Calu3 (cell line): ENCODE measurements at regions not wholly inside any gene's neighbourhood (a gene's known extent, or its start where the extent isn't known, plus 50 kb on each side); places are given as distances from the start of the nearest gene placed in this dataset.

Experiments used
- BruUV-seq: library from RNA; stranded (reverse); fragments of 400-500 nt; replicated peaks from 2 replicates; lab custom pipeline; 2021; lab: Mats Ljungman, UMichigan
- CTCF ChIA-PET: fragments of 300-600 bp; sonication (Branson Sonifier 250); formaldehyde crosslinking; loops from one replicate; lab custom pipeline; 2022; ENCODE audit warnings: antibody characterized with exemption; lab: Charles Lee
- DNase-seq: peaks from one replicate; pipeline ENCODE4 v3.0.0; 2022
- H3K27ac Mint-ChIP-seq: one replicate; pipeline ENCODE4 v1.8.0; 2022; ENCODE audit warnings: mixed read lengths; ENCODE audit not compliant: unreplicated experiment
- H3K27me3 Mint-ChIP-seq: one replicate; pipeline ENCODE4 v1.8.0; 2022; ENCODE audit warnings: mixed read lengths; ENCODE audit not compliant: unreplicated experiment
- H3K36me3 Mint-ChIP-seq: one replicate; pipeline ENCODE4 v1.8.0; 2022; ENCODE audit warnings: mild to moderate bottlenecking, moderate library complexity, mixed read lengths; ENCODE audit not compliant: insufficient read depth, unreplicated experiment
- H3K4me1 Mint-ChIP-seq: one replicate; pipeline ENCODE4 v1.8.0; 2022; ENCODE audit warnings: mild to moderate bottlenecking, low read depth, mixed read lengths; ENCODE audit not compliant: unreplicated experiment
- H3K4me3 Mint-ChIP-seq: one replicate; pipeline ENCODE4 v1.8.0; 2022; ENCODE audit warnings: mild to moderate bottlenecking, low read depth, moderate library complexity, mixed read lengths; ENCODE audit not compliant: unreplicated experiment
- H3K9me3 Mint-ChIP-seq: one replicate; pipeline ENCODE4 v1.8.0; 2022; ENCODE audit warnings: low read depth, mixed read lengths; ENCODE audit not compliant: unreplicated experiment
- CTCF ChIP-seq: fragments of 200-600 bp; IDR thresholded peaks from one replicate; pipeline ENCODE4 v1.8.0; 2022; ENCODE audit warnings: antibody characterized with exemption; ENCODE audit not compliant: unreplicated experiment
- intact Hi-C: fragments of 100-400 bp; cut with micrococcal nuclease; formaldehyde crosslinking; loops from one replicate; pipeline ENCODE4 v1.10.0; 2022; ENCODE audit not compliant: unreplicated experiment

DNA sequence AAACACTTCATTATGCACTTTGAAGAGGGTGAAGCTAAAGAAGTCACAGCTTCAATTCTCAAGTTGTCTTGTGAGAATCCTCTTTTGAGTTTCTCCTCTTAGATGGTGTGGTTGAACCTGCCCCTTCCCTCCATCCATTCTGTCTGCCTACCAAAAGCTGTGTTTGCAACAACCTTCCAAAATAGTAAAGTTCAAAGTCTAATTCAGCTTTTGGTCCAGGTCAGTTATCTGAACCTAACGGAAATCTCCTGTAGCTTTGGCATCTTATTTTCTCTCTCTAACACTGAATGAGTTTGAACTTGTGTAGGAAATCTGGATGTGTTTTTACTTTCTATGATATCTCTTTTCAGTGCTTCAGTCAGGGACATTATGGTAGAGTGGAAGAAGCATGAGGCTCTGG, 201.7 kb upstream of the AR start:
- BruUV-seq = no TSS peak
- CTCF ChIA-PET = no interaction called here
- no peak overlapping the region for H3K4me3 Mint-ChIP-seq
- H3K9me3 Mint-ChIP-seq = peaks cover 6% of the 10 kb centered on the region
- DNase-seq = no peak
- H3K27me3 Mint-ChIP-seq = no peaks in the 10 kb centered on the region
- H3K36me3 Mint-ChIP-seq = no peaks in the 10 kb centered on the region
- intact Hi-C loops = no loop called here
- H3K27ac Mint-ChIP-seq = no peak overlapping the region
- no peak for TF ChIP-seq CTCF
- H3K4me1 Mint-ChIP-seq = no peaks in the 10 kb centered on the region

DNA sequence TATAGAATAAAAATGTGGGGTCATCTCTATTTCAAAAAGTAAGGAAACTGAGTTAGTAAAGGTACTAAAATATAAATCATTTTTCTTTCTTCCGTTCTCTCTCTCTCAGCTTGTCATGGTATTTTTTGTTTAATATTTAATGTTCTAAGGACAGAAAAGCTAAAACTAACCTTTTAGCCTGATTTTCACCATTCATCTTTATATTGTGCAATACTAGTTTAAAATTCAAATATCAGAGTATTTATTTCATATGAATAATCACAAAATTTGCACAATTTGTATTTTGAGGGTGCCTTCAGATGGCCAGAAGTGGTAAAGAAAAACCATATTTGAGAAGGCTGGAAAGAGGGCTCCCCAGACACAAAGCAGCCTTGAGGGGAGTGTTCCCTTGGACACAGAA, 197.6 kb upstream of the AR start:
- CTCF ChIA-PET = no interaction called here
- peaks cover 7% of the 10 kb centered on the region for H3K9me3 Mint-ChIP-seq
- H3K27ac Mint-ChIP-seq = no peak overlapping the region
- H3K36me3 Mint-ChIP-seq = no peaks in the 10 kb centered on the region
- BruUV-seq = no TSS peak
- no peak for DNase-seq
- no peaks in the 10 kb centered on the region for H3K27me3 Mint-ChIP-seq
- no peak for TF ChIP-seq CTCF
- H3K4me1 Mint-ChIP-seq = no peaks in the 10 kb centered on the region
- intact Hi-C loops = no loop called here
- no peak overlapping the region for H3K4me3 Mint-ChIP-seq

- intact Hi-C loops = no loop called here
- Mint-ChIP-seq H3K4me1 (no peaks in the 10 kb centered on the region), H3K27ac (no peak overlapping the region), H3K4me3 (no peak overlapping the region), H3K9me3 (peaks cover 7% of the 10 kb centered on the region), H3K36me3 (no peaks in the 10 kb centered on the region), H3K27me3 (no peaks in the 10 kb centered on the region)
- no peak for TF ChIP-seq CTCF
- CTCF ChIA-PET = no interaction called here
- DNase-seq = no peak
- BruUV-seq = no TSS peak
Measured at GRCh38 chrX:67346667-67347066, 197.2 kb upstream of the AR start.

- no peaks in the 10 kb centered on the region for H3K4me1 Mint-ChIP-seq
- no peaks in the 10 kb centered on the region for H3K36me3 Mint-ChIP-seq
- intact Hi-C loops = no loop called here
- no TSS peak for BruUV-seq
- TF ChIP-seq CTCF = no peak
- no peak overlapping the region for H3K27ac Mint-ChIP-seq
- H3K27me3 Mint-ChIP-seq = no peaks in the 10 kb centered on the region
- CTCF ChIA-PET = interaction anchor here (0.6 kb wide), 1 partner anchor 1789 kb away, joined by 3 read pairs; no protein-coding TSS in a partner anchor
- DNase-seq = no peak
- H3K9me3 Mint-ChIP-seq = peaks cover 7% of the 10 kb centered on the region
- H3K4me3 Mint-ChIP-seq = no peak overlapping the region
Measured at GRCh38 chrX:67347145-67347544, 196.7 kb upstream of the AR start.
